Ramos (cell line): ENCODE measurements at regions not wholly inside any gene's neighbourhood (a gene's known extent, or its start where the extent isn't known, plus 50 kb on each side); places are given as distances from the start of the nearest gene placed in this dataset.

Experiments
- in situ Hi-C: fragments of 300-500 bp; cut with MboI; formaldehyde crosslinking; loops from one replicate; pipeline ENCODE4 v1.14.3; 2022; ENCODE audit warnings: low sequenced_read_pairs; ENCODE audit not compliant: unreplicated experiment

DNA sequence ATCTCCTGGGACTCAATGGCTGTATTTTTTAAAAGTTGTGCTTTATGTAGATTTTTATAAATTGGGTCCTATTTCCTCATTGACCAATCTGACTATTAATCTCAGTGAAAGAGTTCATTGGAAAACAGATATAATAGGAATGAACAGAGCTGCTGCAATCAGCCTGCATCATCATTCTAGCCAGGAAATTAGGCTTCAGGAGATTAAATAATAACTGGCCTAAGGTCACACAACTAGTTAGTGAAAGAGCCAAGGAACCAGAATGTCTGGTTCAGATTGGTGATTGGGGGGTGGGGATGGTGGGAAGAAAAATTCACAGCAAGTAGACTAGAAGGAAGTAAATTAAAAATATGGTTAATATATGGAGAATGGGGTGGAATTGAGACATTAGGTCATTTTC, 180.9 kb upstream of the ROPN1 start:
- in situ Hi-C loops, result no loop called here

DNA sequence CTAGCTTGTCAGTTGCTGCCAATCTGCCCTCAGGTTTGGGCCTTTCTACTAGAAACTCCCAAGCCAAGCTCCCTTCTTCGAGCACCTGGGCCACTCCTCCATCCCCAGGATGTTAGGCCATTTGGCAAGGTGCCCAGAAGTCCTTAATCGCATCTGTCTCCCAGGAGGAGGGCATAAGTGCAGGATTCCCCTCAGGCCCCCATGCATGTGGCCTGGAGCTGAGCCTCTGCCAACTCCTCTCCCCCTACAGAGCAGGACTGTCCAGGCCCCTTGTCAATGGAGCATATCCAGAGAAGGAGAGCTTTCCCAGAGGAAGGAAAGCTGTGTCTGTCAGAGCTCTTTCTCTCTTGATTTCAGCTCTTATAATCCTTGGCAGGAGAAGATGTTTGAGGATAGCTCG, 182.6 kb upstream of the ROPN1 start:
- in situ Hi-C loops, result no loop called here

DNA sequence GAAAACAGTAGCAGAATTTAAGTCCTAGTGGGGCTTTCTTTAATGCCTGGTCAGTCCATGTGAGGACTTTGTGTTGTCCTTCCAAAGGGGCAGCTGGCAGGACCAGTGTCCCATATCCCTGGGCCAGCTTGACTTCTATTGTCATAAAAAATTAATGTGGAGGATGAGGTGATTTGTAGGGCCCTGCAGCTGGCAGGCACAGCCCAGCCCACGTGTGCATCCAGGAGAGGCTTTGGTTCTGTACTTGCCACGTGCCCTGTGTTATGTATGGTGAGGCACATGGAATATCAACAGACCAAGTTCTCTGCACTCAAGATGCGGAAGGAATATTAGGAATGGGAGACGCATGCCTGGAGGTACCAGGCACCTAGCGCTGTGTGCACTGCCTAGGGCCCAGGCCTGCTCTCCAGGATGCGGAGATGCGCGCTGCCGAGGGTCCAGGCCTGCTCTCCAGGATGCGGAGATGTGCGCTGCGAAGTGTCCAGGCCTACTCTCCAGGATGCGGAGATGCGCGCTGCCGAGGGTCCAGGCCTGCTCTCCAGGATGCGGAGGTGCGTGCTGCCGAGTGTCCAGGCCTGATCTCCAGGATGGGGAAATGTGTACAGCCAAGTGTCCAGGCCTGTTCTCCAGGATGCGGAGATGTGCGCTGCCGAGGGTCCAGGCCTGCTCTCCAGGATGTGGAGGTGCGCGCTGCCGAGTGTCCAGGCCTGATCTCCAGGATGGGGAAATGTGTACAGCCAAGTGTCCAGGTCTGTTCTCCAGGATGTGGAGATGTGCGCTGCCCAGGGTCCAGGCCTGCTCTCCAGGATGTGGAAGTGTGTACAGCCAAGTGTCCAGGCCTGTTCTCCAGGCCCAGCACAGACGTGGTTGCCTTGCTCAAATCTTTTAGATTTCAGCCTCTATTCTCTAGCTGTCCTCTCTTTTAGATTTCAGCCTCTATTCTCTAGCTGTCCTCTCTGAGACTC, 183.3 kb upstream of the ROPN1 start:
- in situ Hi-C loops, result no loop called here

DNA sequence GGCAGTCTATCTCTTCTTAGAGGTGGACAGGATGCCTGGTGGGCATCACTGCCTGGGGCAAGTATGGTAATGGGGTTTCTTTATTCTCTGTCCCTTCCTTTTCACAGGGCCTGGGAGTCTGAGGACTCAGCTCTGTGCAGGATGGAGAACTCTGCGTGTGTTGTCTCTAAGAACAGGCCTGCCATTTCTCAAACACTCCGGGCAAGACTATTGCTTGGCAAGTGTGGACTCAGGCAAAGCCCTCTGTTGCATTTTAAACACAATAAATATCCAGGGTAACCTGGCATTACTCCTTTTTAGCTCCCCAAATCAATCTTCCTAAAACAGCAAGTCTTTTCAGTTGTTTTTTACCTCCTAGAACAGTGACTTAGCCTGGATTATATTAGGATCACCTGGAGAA, 185.1 kb upstream of the ROPN1 start:
- in situ Hi-C loops, result no loop called here

DNA sequence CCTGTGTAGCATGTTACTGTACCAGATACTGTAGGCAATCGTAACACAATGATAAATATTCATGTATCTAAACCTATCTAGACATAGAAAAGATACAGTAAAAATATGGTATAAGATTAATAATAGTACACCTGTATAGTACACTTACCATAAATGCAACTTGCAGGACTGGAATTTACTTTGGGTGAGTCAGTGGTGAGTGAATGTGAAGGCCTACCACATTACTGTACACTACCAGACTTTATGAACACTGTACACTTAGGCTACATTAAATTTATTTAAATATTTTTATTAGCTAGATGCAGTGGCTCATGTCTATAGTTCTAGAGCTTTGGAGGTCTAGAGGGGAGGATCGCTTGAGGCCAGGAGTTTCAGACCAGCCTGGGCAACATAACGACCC, 186.6 kb upstream of the ROPN1 start:
- in situ Hi-C loops, result no loop called here

DNA sequence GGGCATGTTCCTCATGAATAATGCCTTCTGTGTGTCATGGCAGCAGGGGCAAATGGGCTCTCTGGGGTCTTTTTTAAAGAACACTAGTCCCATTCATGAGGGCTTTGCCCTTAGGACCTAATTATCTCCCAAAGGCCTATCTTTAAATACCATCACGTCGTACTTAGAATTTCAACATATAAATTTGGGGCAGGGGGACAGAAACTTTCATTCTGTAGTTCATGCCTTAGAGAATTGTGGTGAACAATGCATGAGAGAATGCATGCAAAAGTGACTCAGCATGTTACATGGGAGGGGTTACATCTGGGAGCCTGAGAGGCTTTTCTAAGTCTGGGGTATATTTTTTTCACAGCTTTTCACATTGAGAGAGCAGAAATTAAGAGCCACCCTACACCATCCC, 208.5 kb upstream of the ROPN1 start:
- in situ Hi-C loops, result no loop called here

DNA sequence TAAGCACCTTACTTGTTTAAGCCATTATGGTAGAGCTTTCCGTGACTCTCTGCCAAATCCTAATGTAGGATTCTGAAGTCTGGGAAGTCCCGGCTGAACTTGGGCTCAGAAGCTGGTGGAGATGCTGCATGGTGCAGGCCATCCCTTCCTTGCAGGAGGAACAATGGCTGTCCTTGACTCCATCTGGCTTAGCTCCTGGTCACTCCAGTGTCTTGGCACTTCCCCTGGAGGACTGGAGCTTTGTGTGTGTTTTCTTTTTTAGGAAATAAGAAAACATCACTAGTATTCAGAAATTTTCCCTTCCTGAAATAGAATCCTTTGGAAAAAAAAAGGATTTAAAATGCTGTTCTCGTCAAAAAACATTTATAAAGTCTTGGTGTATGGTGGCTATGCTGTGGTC, 209.3 kb upstream of the ROPN1 start:
- in situ Hi-C loops, result no loop called here

DNA sequence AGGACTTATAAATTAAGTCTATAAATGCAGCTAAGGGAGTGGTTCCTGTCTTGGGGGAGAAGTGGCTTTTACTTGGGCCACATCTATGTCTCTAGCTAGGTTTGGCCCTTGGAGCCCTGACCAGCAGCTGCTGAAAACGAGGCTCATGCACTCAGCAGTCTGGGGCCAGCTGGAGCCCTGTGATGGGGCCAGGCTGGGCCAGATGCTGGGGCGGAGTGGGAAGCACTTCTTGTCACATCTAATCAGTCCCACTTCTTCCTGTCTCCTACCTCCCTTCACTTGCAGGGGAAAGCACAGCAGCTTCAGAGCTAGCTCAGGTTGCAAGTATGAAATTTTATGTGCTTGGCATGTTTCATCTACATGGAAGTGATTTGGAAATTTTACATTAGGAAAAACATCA, 209.9 kb upstream of the ROPN1 start:
- in situ Hi-C loops, result no loop called here

DNA sequence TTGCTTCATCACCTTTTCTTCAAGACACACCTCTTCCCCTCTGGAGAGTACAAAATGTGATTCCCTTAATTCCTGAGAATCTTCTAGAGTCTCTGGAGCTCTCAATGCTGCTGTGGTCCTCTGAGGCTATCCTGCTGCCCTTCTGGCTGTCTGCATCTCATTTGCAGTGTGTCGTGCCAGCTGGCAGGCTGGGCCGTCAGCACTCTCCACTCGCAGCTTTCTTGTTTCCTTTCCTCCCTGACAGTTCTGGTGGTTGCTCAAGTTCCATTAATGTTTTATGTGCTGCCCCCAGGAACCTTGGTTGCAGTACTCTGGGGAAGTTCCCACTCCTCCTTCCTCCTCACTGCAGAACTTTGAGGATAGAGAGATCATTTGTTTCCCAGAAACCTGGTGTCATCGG, 210.8 kb upstream of the ROPN1 start:
- in situ Hi-C loops, result no loop called here

DNA sequence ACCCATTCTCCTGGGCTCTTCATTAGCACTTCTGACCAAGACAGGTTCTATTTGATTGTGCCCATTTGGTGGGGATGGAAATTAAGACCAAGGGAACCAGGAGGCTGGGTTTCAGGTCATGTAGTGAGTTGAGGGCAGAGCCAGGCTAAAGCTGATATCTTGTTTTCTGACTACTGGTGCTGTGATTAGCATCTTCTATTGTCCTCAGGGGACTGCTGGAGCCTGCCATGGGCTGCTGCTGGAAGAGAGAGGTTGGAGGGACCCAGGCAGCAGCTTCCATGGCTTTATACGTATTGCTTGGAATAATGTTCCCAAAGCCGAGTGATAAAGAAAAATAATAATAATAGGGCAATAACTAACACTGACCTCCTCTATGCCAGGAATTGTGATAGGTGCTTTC, 211.4 kb upstream of the ROPN1 start:
- in situ Hi-C loops, result no loop called here

DNA sequence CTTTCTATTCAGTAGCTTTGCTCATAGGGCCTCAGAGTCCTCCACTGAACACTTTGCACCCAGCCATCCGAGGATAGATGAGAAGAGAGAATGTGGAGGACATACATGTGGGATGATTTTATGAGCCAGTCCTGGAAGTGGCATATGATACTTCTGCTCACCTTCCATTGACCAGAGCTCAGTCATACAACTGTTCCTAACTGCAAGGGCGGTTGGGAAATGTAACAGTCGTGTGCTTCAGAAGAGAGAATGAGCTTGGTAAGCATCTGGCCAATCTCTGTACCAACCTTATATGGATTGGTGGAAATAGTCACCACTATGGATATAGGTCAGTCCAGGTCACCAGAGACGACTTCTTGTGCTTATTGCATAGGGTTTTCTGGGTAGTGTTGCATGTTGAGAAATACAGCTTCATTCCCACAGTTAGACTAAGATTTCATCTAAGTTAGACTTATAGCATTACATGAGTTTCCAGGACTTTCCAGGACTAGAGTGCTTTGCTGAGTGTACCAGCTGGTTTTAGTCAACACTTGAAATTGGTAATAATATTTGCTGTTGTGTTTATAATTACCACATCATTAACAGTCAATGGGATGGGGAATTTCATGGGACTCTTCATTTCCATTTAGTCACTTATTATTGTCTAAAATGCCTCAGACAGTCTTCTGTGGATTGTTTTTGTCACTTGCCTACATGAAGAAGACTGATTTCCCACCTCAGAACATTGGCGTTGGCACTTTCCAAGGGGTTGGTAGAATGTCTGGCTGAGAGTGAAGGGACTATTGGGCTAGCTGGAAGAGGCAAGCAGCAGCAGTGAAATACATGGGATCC, 214.5 kb upstream of the ROPN1 start:
- in situ Hi-C loops, result no loop called here

DNA sequence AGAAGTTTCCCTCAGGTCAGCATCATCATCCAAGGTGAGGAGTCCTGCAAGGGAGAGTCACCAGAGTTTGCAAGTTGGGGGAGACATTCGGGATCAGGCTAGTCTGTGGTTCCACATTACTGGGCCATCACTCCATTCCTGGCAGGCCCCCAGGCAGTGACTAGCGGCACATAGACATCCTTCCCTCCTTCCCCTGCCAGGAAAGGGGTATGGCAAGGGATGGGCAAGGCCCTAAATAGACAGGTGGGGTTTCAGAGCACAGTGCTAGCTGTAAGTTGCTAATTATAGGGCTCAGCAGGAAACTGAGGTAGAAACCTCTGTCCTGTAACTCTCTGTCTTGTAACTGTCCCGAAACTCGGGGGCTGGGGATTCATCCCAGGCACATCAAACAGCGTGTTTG, 215.2 kb upstream of the ROPN1 start:
- in situ Hi-C loops, result no loop called here

DNA sequence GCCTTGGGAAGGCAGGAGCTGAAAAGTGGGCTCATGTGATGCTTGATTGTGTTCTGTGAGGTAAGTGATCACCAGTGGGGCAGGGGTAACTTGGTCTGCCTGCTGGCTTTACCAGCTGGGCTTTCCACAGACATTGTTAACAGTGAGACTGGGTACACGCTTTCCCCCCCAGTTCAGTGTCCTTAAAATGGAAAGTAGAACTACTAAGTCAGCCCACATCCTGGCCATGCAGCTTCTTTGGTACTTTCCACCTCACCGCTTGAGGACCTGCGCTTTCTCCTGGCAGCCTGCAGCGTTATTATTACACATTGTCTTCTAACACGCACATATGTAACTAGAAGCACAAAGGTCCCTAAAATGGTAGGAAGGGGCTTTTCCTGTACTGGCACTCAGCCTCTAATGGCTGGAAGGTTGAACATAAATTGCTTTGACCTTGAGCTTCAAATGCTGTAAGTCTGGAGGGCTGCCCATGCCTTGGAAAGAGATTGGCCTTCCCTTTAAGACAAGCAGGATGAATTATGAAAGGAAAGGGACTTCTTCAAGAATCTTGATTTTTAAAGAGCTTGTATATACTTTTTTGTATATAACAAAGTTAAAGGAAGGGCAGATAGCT, 216.1 kb upstream of the ROPN1 start:
- in situ Hi-C loops, result no loop called here

DNA sequence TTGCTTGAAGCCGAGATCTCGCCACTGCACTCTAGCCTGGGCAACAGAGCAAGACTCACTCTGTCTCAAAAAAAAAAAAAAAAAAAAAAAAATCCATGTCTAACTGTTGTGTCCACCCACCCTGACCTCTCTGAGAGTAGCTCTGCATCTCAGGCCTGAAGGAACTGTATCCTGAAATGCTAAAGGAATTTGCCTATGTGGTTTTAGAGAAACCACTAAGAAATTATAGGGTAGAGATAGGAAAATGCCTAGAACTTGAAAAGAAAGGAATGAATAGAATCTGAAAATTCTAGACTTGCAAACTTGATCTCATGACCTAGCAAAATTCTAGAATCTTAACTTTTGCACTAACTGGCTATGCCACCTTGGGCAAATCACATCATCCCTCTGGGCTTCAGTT, 217.5 kb upstream of the ROPN1 start:
- in situ Hi-C loops, result no loop called here

DNA sequence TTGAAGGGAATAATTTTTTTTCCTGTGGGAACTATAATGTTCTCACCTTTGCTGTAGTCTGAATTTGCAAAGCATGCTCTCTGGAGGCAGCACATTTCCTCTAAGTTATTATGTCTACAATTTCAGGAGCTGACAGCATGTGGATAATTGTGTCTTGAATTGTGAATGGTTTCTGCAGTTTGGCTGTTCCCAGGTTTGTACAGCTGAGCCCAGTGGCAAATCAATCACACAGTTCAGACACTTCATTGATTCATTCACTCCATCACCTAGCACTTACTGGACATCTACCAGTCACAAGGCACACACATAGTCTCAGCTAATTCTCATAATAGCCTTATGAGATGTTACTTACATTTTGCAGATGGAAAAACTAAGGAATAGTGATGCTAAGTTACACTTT, 219.0 kb upstream of the ROPN1 start:
- in situ Hi-C loops, result no loop called here

DNA sequence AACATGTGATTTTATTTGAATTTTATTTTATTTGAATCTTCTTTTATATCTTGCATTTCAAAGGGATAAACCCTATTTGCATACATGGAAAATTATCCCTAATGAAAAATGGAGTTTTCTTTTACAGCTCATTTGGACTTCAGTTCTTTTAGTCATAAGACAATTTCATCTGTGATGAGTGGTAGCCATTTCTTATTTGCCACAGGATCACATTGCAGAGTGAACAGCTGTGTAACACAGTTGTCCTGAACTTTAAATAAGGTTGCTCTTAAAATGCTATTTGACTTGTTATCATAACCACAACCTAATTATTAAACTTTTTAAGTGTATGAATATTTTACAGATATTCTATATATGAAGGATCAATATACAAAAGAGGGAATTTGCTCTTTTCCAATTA, 221.7 kb upstream of the ROPN1 start:
- in situ Hi-C loops, result no loop called here

DNA sequence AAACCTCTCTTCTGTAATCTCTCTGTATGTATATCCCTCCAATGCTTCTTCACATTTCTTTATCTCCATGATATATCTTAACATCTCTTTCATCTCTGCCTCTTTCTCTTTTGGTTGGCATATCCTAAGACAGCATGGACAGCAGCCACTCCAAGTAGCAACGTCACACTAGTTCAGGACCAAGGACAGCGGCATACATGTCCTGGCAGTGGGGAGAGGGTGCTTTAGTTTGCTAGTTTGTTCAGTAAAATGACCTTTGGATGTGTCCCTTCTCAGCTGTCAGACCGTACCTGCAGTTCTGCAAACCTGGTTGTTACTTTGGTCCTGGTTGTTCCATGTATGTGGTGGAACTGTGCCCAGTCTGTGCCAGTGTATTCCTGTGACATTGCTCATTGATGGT, 225.6 kb upstream of the ROPN1 start:
- in situ Hi-C loops, result no loop called here

DNA sequence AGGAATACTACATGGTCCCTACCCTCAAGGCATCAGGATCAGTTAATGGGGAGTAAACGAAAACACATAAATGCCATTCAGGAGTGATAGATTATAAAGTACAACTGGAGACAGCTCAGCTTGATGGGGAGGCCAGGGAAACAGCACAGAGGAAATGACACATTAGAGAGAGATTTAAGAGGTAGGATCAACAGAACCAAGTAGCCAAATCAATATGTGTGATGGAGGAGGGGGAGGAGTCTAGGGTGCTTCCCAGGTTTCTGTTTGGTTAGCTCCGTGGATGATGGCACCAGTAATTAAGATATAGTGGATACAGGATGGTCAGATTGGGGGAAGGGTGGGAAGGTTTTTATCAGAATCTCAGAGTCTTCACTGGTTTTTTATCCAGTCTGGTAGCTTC, 229.5 kb upstream of the ROPN1 start:
- in situ Hi-C loops, result no loop called here

DNA sequence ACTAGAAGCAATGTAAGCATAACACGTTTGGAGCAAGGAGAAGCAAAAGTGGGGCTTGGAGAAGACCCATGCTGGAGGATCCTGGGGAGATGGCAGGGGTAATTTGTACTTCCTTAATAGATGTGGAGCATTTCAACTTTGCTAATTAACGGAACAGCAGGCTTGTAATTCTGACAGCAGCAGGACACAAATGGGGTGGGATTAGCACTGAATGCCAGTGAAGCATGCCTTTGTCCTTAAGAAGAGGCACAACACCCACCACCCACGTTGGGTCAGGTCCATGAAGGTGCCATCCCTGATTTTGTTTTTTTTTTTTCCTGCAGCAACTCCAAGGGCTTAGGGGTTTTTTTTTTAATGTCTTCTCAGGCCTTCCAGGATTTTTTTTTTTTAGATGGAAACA, 231.9 kb upstream of the ROPN1 start:
- in situ Hi-C loops, result no loop called here

DNA sequence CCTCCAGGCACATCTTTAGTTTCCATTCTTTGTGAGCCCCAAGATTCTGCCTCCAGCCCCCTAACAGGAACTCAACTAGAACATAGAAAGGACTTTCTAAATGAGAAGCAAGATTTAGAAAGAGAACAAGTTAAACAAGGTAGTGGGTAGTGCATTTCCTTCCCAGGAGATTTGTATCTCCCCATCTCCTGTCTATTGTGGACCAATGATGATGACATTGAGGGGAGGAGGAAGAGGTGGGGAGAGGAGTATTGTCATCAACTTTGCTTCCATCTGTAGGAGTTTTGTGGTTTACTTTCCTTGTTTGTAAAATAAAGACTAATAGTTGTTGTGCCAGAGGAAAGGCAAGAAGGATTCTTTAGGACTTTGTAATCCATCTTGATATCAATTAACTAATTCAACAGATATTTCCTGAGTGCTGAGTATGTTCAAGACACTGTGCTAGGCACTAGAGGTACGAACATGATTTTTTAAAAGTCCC, 235.3 kb upstream of the ROPN1 start:
- in situ Hi-C loops, result no loop called here

DNA sequence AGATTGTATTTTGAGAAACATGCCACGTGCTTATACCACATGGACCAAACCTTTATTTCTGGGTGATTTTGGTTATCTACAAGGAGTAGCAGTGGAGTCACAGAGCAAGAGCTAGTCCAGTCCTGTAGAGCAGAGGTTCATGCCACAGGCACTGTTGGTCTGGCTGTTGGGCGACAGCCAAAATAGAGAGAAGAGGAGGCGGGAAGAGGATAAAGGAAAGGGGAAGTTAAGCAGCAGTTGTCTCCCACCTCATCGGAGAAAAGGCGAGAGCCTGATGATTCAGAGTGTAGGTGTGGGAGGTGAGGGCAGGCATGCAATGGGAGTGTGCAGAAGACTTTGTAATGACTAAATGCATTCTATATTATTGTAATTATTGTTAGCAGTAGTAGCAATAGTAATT, 237.5 kb upstream of the ROPN1 start:
- in situ Hi-C loops, result no loop called here
